Osteoblast (primary cell): ENCODE measurements at regions not wholly inside any gene's neighbourhood (a gene's known extent, or its start where the extent isn't known, plus 50 kb on each side); places are given as distances from the start of the nearest gene placed in this dataset.

Experiments used
- DNase-seq: peaks from one replicate; pipeline ENCODE4 v3.0.0; 2011; ENCODE audit warnings: low spot score, mixed read lengths; ENCODE audit not compliant: insufficient read length; ENCODE audit errors: missing footprints
- H2AFZ ChIP-seq: 2 replicates; pipeline ENCODE4 v1.6.0; 2011; ENCODE audit warnings: mild to moderate bottlenecking, low read length
- H3K27ac ChIP-seq: 2 replicates; pipeline ENCODE4 v1.5.1; 2011; ENCODE audit warnings: mild to moderate bottlenecking, low read depth, low read length, moderate library complexity
- H3K27me3 ChIP-seq: 2 replicates; pipeline ENCODE4 v1.6.0; 2012; ENCODE audit warnings: mild to moderate bottlenecking, control low read depth, inconsistent platforms, low read length, moderate library complexity; ENCODE audit not compliant: insufficient read depth
- H3K36me3 ChIP-seq: 2 replicates; pipeline ENCODE4 v1.5.1; 2011; ENCODE audit warnings: mild to moderate bottlenecking, low read length, control low read depth, moderate library complexity; ENCODE audit not compliant: insufficient read depth
- H3K4me1 ChIP-seq: 2 replicates; pipeline ENCODE4 v1.5.1; 2011; ENCODE audit warnings: mild to moderate bottlenecking, low read length, control low read depth, moderate library complexity; ENCODE audit not compliant: insufficient read depth
- H3K4me2 ChIP-seq: 2 replicates; pipeline ENCODE4 v1.6.0; 2011; ENCODE audit warnings: mild to moderate bottlenecking, low read length; ENCODE audit not compliant: insufficient read depth
- H3K4me3 ChIP-seq: fragments of 200-600 bp; sonication (generic); 3 replicates; pipeline ENCODE4 v1.5.1; 2012; ENCODE audit warnings: mild to moderate bottlenecking, low read length, inconsistent platforms; ENCODE audit not compliant: insufficient read depth
- H3K79me2 ChIP-seq: 2 replicates; pipeline ENCODE4 v1.6.0; 2012; ENCODE audit warnings: mild to moderate bottlenecking, low read length, control low read depth, inconsistent platforms; ENCODE audit not compliant: insufficient read depth
- H3K9me3 ChIP-seq: 2 replicates; pipeline ENCODE4 v1.5.1; 2011; ENCODE audit warnings: low read depth, low read length, control low read depth
- H4K20me1 ChIP-seq: 2 replicates; pipeline ENCODE4 v1.6.0; 2012; ENCODE audit warnings: mild to moderate bottlenecking, low read length, control low read depth; ENCODE audit not compliant: insufficient read depth
- CTCF ChIP-seq: IDR thresholded peaks from 2 replicates; pipeline ENCODE4 v1.5.1; 2011; ENCODE audit warnings: mild to moderate bottlenecking, low read depth, low read length, moderate library complexity; ENCODE audit errors: extremely low read depth

DNA sequence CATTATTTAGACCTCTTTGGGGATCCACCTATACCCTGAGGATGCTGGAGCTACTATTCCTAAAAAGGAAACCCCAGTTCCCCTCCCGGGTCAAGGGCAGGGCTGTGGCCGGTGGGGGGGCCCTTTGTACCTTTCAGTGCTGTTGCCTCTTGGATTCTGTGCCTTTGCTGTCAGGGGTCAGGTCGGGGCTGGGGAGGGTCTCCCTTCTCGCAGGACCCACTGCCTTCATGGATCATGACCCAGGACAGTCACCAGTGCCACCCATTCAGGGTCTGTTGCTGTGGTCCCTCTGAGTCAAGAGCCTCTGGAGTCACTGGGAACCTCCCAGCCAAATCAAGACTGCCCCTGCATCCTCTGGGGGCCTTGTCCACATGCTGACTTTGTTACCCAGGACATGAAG is 78.1 kb upstream of the CCND1 start:
- Histone ChIP-seq H3K4me2 (no peak overlapping the region), H3K9me3 (no peaks in the 10 kb centered on the region), H4K20me1 (no peaks in the 10 kb centered on the region), H3K27me3 (no peaks in the 10 kb centered on the region), H3K27ac (no peak overlapping the region), H3K4me3 (no peak overlapping the region), H2AFZ (no peak overlapping the region), H3K36me3 (no peaks in the 10 kb centered on the region), H3K79me2 (no peaks in the 10 kb centered on the region), H3K4me1 (peaks cover 4% of the 10 kb centered on the region)
- TF ChIP-seq CTCF, result no peak
- DNase-seq, result no peak

DNA sequence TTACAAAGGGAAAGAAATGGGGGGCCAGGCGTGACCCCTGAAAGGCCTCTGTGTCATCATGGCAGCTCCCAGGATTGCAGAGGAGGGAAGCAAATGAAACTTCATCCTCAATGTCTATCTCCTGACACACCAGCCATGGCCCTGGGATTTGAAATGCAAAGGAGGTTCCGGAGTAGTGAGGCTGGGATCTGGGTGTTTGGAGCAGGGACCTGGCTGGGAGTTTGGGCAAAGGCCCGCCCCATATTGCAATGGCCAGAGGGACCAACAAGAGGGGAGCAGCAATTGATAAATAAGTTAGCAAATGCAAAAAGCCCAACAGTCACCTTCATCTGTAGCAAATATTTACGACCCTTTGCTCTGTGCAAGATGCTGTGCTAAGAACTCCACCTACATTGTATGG is 77.7 kb upstream of the CCND1 start:
- Histone ChIP-seq H3K4me1 (peaks cover 4% of the 10 kb centered on the region), H3K27me3 (no peaks in the 10 kb centered on the region), H3K79me2 (no peaks in the 10 kb centered on the region), H3K36me3 (no peaks in the 10 kb centered on the region), H2AFZ (no peak overlapping the region), H3K9me3 (no peaks in the 10 kb centered on the region), H3K4me3 (no peak overlapping the region), H3K27ac (no peak overlapping the region), H4K20me1 (no peaks in the 10 kb centered on the region), H3K4me2 (no peak overlapping the region)
- TF ChIP-seq CTCF, result no peak
- no peak for DNase-seq

GRCh38 chr11:69563946-69564775 is 76.8 kb upstream of the CCND1 start:
- Histone ChIP-seq H2AFZ (no peak overlapping the region), H3K4me3 (no peak overlapping the region), H3K4me2 (no peak overlapping the region), H4K20me1 (no peaks in the 10 kb centered on the region), H3K27me3 (no peaks in the 10 kb centered on the region), H3K27ac (no peak overlapping the region), H3K36me3 (no peaks in the 10 kb centered on the region), H3K4me1 (peaks cover 4% of the 10 kb centered on the region), H3K9me3 (no peaks in the 10 kb centered on the region), H3K79me2 (no peaks in the 10 kb centered on the region)
- no peak for TF ChIP-seq CTCF
- no peak for DNase-seq

DNA sequence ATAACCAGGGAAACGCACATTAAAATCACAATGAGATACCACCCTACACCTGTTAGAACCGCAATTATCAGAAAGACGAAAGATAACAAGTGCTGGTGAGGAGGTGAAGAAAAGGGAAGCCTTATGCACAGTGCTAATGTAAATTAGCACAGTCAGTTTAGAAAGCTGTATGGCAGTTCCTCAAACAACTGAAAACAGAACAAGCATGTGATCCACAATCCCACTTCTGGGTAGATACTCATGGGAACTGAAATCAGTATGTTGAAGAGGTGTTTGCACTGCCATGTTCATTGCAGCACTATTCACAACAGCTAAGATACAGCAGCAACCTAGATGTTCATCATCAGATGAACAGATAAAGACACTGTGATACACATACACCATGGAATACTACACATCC is 75.0 kb upstream of the CCND1 start:
- no peak overlapping the region for H3K4me2 ChIP-seq
- no peaks in the 10 kb centered on the region for H3K9me3 ChIP-seq
- TF ChIP-seq CTCF, result no peak
- H4K20me1 ChIP-seq, result no peaks in the 10 kb centered on the region
- no peak for DNase-seq
- no peaks in the 10 kb centered on the region for H3K36me3 ChIP-seq
- no peak overlapping the region for H3K4me3 ChIP-seq
- H3K79me2 ChIP-seq, result no peaks in the 10 kb centered on the region
- H3K4me1 ChIP-seq, result no peaks in the 10 kb centered on the region
- no peak overlapping the region for H3K27ac ChIP-seq
- H2AFZ ChIP-seq, result no peak overlapping the region
- H3K27me3 ChIP-seq, result no peaks in the 10 kb centered on the region
